GM23338 (cell line): ENCODE measurements at regions not wholly inside any gene's neighbourhood (a gene's known extent, or its start where the extent isn't known, plus 50 kb on each side); places are given as distances from the start of the nearest gene placed in this dataset.
A peak's percentile ranks its signal among the peaks of the same experiment; 100 is the strongest.

Experiments
- ATAC-seq: fragments of 200-7000 bp; cut with Tn5 transposase; 3 replicates; pipeline ENCODE4 v1.9.1; 2020
- DNase-seq: peaks from one replicate; pipeline ENCODE4 v3.0.0-alpha.2; 2015; ENCODE audit warnings: low spot score
- H2AFZ ChIP-seq: fragments of 200-600 bp; sonication (generic); 2 replicates; pipeline ENCODE4 v1.8.0; 2016; ENCODE audit warnings: antibody characterized with exemption, mild to moderate bottlenecking, moderate library complexity
- H3F3A ChIP-seq: fragments of 200-600 bp; sonication (generic); replicated peaks from 2 replicates; pipeline ENCODE4 v1.8.0; 2017; ENCODE audit warnings: antibody characterized with exemption, mixed run types, low read depth
- H3K27ac ChIP-seq: fragments of 200-600 bp; sonication (generic); 2 replicates; pipeline ENCODE4 v1.6.1; 2016; ENCODE audit warnings: low read depth
- H3K27me3 ChIP-seq: fragments of 200-600 bp; sonication (generic); 2 replicates; pipeline ENCODE4 v1.8.0; 2016; ENCODE audit warnings: mild to moderate bottlenecking, mixed run types, moderate library complexity; ENCODE audit not compliant: insufficient read depth
- H3K36me3 ChIP-seq: fragments of 200-600 bp; sonication (generic); 2 replicates; pipeline ENCODE4 v1.8.0; 2016; ENCODE audit warnings: mild to moderate bottlenecking; ENCODE audit not compliant: insufficient read depth
- H3K4me1 ChIP-seq: fragments of 200-600 bp; sonication (generic); 2 replicates; pipeline ENCODE4 v1.8.0; 2016; ENCODE audit warnings: mild to moderate bottlenecking, moderate library complexity; ENCODE audit not compliant: insufficient read depth
- H3K4me2 ChIP-seq: fragments of 200-600 bp; sonication (generic); 2 replicates; pipeline ENCODE4 v1.7.1; 2017; ENCODE audit warnings: mixed run types
- H3K4me3 ChIP-seq: fragments of 200-600 bp; sonication (generic); 2 replicates; pipeline ENCODE4 v1.6.1; 2016; ENCODE audit warnings: mixed run types
- H3K79me2 ChIP-seq: fragments of 200-600 bp; sonication (generic); replicated peaks from 2 replicates; pipeline ENCODE4 v1.8.0; 2017; ENCODE audit warnings: mild to moderate bottlenecking; ENCODE audit not compliant: insufficient read depth
- H3K9me2 ChIP-seq: fragments of 200-600 bp; sonication (generic); 2 replicates; pipeline ENCODE4 v1.8.0; 2017; ENCODE audit not compliant: insufficient read depth
- H4K20me1 ChIP-seq: fragments of 200-600 bp; sonication (generic); replicated peaks from 2 replicates; pipeline ENCODE4 v1.8.0; 2017; ENCODE audit warnings: mild to moderate bottlenecking; ENCODE audit not compliant: insufficient read depth
- H3K27ac Mint-ChIP-seq: 2 replicates; pipeline ENCODE4 v1.8.0; 2020; ENCODE audit warnings: inconsistent platforms, mild to moderate bottlenecking, moderate library complexity, mixed read lengths
- H3K27me3 Mint-ChIP-seq: 3 replicates; pipeline ENCODE4 v1.8.0; 2022; ENCODE audit warnings: low read depth, mild to moderate bottlenecking, moderate library complexity, mixed read lengths, inconsistent platforms; ENCODE audit not compliant: insufficient read depth, poor library complexity
- H3K36me3 Mint-ChIP-seq: 3 replicates; pipeline ENCODE4 v1.8.0; 2021; ENCODE audit warnings: low read depth, mild to moderate bottlenecking, inconsistent platforms, moderate library complexity, mixed read lengths
- H3K4me1 Mint-ChIP-seq: 3 replicates; pipeline ENCODE4 v1.8.0; 2020; ENCODE audit warnings: mild to moderate bottlenecking, inconsistent platforms, mixed read lengths
- H3K4me3 Mint-ChIP-seq: 3 replicates; pipeline ENCODE4 v1.8.0; 2021; ENCODE audit warnings: moderate library complexity, mild to moderate bottlenecking, inconsistent platforms, mixed read lengths
- H3K9me3 Mint-ChIP-seq: 3 replicates; pipeline ENCODE4 v1.8.0; 2020; ENCODE audit warnings: moderate library complexity, mild to moderate bottlenecking, inconsistent platforms, mixed read lengths
- CREB1 ChIP-seq: fragments of 250-450 bp; sonication (Bioruptor Pico); IDR thresholded peaks from 2 replicates; pipeline ENCODE4 v1.5.0; 2020; ENCODE audit warnings: low read depth, mild to moderate bottlenecking, moderate library complexity
- CTCF ChIP-seq, 2 experiments: fragments of 200-600 bp in 1 of 2; sonication (generic) in 1 of 2; conservative IDR thresholded peaks; 2 replicates each; pipeline versions ENCODE4 v1.5.1 to v1.6.1; 2016 to 2017; ENCODE audit warnings: antibody characterized with exemption in 2 of 2, low read depth in 2 of 2, mild to moderate bottlenecking in 2 of 2, moderate library complexity in 1 of 2
- ETS1 ChIP-seq: IDR thresholded peaks from 2 replicates; pipeline ENCODE4 v1.6.1; 2016; ENCODE audit warnings: antibody characterized with exemption
- EZH2 ChIP-seq: fragments of 200-600 bp; sonication (generic); IDR thresholded peaks from one replicate; pipeline ENCODE4 v1.8.0; 2017; ENCODE audit warnings: antibody characterized with exemption, mild to moderate bottlenecking, low read depth; ENCODE audit not compliant: unreplicated experiment
- EZH2phosphoT487 ChIP-seq: fragments of 200-600 bp; sonication (generic); IDR thresholded peaks from one replicate; pipeline ENCODE4 v1.8.1; 2018; ENCODE audit warnings: antibody characterized with exemption; ENCODE audit not compliant: unreplicated experiment
- JUNB ChIP-seq: IDR thresholded peaks from one replicate; pipeline ENCODE4 v1.6.1; 2016; ENCODE audit warnings: antibody characterized with exemption; ENCODE audit not compliant: unreplicated experiment
- NANOG ChIP-seq: IDR thresholded peaks from 2 replicates; pipeline ENCODE4 v1.6.1; 2016; ENCODE audit warnings: antibody characterized with exemption, borderline replicate concordance
- POLR2AphosphoS5 ChIP-seq: IDR thresholded peaks from 2 replicates; pipeline ENCODE4 v1.6.1; 2016; ENCODE audit warnings: antibody characterized with exemption, low read depth
- REST ChIP-seq: IDR thresholded peaks from one replicate; pipeline ENCODE4 v1.6.1; 2018; ENCODE audit warnings: antibody characterized with exemption; ENCODE audit not compliant: unreplicated experiment
- STAT1 ChIP-seq: IDR thresholded peaks from one replicate; pipeline ENCODE4 v1.6.1; 2016; ENCODE audit warnings: antibody characterized with exemption; ENCODE audit not compliant: unreplicated experiment
- ZNF114 ChIP-seq: fragments of 250-450 bp; sonication (Bioruptor Pico); IDR thresholded peaks from 2 replicates; pipeline ENCODE4 v1.5.0; 2020; ENCODE audit warnings: mild to moderate bottlenecking, moderate library complexity
- ZNF331 ChIP-seq: fragments of 250-450 bp; sonication (Bioruptor Pico); IDR thresholded peaks from 2 replicates; pipeline ENCODE4 v1.5.0; 2020; ENCODE audit warnings: low read depth, mild to moderate bottlenecking, moderate library complexity
- ZNF462 ChIP-seq: fragments of 250-450 bp; sonication (Bioruptor Pico); IDR thresholded peaks from 2 replicates; pipeline ENCODE4 v1.5.0; 2020; ENCODE audit warnings: mild to moderate bottlenecking, moderate library complexity

GRCh38 chr5:98993512-98993911 lies 64.7 kb upstream of the CHD1 start:
- H3K4me3 ChIP-seq = no peak overlapping the region
- no peaks in the 10 kb centered on the region for H3K36me3 ChIP-seq
- no peaks in the 10 kb centered on the region for H3K9me3 Mint-ChIP-seq
- no peaks in the 10 kb centered on the region for H3K4me1 Mint-ChIP-seq
- H3K27me3 Mint-ChIP-seq = no peaks in the 10 kb centered on the region
- H2AFZ ChIP-seq = peak overlapping the region; percentile 66
- no peaks in the 10 kb centered on the region for H3K36me3 Mint-ChIP-seq
- no peaks in the 10 kb centered on the region for H3F3A ChIP-seq
- H3K27ac ChIP-seq = no peak overlapping the region
- TF ChIP-seq ZNF462 (CRISPR knock-in tag) = no peak
- TF ChIP-seq REST = no peak
- TF ChIP-seq ZNF331 (CRISPR knock-in tag) = no peak
- TF ChIP-seq CREB1 (CRISPR knock-in tag) = no peak
- TF ChIP-seq EZH2phosphoT487 = no peak
- TF ChIP-seq EZH2 = no peak
- TF ChIP-seq CTCF (conservative IDR thresholded peaks at IDR 0.05; ENCODE audit: low read depth in 2 of 2) = no peak
- TF ChIP-seq JUNB = no peak
- TF ChIP-seq NANOG = no peak
- TF ChIP-seq ZNF114 (CRISPR knock-in tag) = no peak
- no peak for TF ChIP-seq STAT1
- no peak for TF ChIP-seq ETS1
- TF ChIP-seq POLR2AphosphoS5 = no peak
- H3K27ac Mint-ChIP-seq = no peak overlapping the region
- no peak overlapping the region for H3K4me3 Mint-ChIP-seq
- no peaks in the 10 kb centered on the region for H3K79me2 ChIP-seq
- H3K4me2 ChIP-seq = no peak overlapping the region
- 0 out of 2 replicates have a peak, but pooled peaks cover 3% of the 10 kb centered on the region for H3K9me2 ChIP-seq
- DNase-seq = no peak
- no peaks in the 10 kb centered on the region for H3K4me1 ChIP-seq
- no peak for ATAC-seq
- H3K27me3 ChIP-seq = no peaks in the 10 kb centered on the region
- no peaks in the 10 kb centered on the region for H4K20me1 ChIP-seq
